GM21423 (cell line): ENCODE measurements at regions not wholly inside any gene's neighbourhood (a gene's known extent, or its start where the extent isn't known, plus 50 kb on each side); places are given as distances from the start of the nearest gene placed in this dataset.

Experiments
- ATAC-seq: cut with Tn5 transposase; IDR thresholded peaks from one replicate; pipeline ENCODE4 v1.9.1; 2021; ENCODE audit warnings: mild to moderate bottlenecking, moderate library complexity; ENCODE audit not compliant: unreplicated experiment

DNA sequence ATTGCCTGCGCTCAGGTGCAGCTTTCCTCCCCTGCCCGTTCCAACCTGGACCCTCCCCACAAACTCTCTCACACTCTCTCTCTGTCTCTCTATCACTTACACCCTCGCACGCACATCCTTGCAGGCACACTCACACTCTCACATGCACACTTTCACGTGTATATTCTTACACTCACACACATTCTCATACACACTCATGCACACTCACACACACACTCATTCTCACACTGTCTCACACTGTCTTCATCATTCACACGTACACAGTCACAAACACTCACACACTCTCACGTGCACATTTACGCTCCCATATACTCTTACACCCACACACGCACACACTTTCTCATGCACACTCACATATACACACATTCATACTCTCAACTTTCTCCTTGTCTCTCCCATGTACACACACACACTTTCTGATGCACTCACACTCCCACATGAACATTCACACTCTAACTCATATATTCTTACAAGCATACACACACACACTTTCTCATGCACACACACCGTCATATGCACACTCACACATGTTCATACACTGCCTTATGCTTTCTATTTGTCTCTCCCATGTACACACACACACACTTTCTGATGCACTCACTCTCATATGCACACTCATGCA, 229.3 kb downstream of the SNX18 start:
- no peak for ATAC-seq

DNA sequence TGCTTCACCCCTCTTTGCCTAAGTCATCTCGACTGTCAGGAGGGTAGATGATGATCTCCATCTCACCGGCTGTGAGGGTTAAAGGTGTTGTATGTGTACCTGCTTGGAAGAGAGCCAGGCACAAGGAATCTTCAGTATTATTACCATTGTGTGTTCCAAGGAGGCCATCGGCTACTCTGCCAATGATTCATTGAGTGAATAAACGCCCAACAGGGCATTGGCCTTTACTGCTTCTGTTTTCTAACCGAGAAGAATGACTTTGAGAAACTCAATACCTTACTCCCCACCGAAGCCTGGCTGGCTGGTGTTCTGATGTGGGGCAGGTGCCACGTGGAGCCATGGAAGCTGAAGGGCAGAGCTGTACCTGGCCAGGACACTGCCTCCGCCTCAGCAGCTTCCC, 228.8 kb downstream of the SNX18 start:
- no peak for ATAC-seq

DNA sequence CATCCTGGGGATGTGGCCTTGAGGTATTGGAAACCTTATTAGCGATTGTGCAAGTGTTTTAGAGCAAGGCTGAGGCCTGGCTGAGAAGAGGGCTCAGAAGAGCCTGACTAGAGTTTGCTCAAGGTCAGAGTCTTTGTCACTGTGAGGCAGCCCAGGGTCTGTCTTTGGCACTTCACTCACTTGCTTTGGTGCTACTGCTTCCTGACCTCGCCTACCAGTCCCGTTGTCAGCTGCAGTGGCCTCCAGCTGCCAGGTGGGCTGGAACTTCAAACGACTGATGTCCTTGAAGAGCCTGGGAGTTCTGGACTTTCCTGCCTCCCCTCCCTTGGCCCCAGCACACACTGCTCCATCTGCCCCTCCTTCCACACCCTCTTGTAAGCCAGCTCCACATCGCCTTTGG, 228.0 kb downstream of the SNX18 start:
- no peak for ATAC-seq

DNA sequence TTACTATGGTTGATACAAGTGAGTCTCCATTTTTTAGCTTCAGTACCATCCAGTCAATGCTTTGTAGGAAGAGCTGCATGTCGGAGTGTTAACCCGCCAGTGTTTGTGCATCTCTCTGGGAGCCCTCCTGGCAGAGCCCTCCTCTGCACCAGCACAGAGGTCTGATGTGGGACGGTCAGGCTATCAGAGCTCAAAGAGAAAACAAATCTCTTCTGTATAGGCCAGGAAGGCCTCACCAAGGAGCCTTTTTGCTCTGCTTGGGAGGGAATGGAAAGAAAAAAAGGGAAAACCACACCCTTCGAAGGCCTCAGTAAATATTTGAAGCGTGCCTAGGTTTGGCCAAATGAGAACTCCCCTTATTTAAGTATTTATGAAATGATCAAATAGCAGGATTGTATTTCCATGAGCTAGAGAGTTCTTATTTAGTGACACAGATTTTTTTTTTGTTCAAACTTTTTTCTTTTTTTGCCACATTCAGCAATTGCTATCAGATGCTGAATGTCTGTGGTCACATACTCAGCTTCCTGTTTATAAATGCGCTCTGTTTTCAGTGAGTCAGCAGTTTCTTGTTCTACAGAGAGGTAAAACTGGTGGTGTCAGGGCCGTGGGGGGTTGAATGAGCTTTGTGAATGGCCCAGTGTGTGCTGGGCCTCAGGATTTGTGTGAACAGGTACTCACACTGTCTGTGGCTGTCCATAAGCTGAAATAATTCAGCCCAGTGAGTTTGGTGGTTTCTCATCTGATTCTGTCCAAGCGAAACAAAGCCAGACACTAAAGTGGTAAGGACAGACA, 226.6 kb downstream of the SNX18 start:
- ATAC-seq: no peak

DNA sequence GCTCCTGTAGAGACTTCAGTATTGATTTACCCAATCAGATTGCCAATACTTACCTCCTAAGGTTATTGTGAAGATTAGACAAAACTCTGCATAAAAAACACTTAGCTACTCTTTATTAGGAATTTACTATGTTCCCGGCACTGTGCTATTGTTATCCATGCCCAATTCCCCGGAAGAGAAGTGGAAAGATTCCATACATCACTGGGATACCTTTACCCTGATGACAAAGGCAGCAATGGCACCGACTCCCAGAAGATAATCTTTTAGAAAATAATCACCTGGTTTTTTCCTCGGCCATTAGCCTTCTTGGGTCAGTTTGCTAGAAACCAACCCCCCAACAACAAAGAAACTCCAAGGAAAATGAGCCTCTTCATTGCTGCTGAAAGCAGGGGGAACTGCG, 226.0 kb downstream of the SNX18 start:
- ATAC-seq: no peak

GRCh38 chr5:54742417-54742891, 224.9 kb downstream of the SNX18 start:
- ATAC-seq: no peak

DNA sequence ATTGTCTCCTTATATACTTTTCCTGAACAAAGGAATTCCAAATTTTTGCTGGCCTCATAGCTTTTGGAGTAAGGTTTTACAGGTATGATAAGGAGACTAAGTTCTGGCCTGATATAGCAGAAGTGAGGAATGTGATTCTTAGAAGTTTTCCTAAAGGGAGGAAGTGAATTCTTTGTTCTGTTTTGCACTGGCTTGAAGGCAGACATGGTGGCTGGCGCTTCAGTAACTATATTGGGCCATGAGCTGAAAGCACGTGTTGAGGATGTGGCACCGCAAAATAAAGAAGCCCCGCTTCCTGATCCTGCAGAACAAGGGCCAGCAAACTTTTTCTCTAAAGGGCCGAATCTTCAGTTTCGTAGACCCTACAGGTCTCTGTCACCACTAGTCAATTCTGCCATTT, 224.2 kb downstream of the SNX18 start:
- no peak for ATAC-seq

- no peak for ATAC-seq
Observed at GRCh38 chr5:54740141-54740540, 222.6 kb downstream of the SNX18 start.

- ATAC-seq: no peak
Observed at GRCh38 chr5:54739371-54739770, 221.8 kb downstream of the SNX18 start.

GRCh38 chr5:54738973-54739367, 221.4 kb downstream of the SNX18 start:
- ATAC-seq: no peak

- no peak for ATAC-seq
Observed at GRCh38 chr5:54738118-54738972, 220.8 kb downstream of the SNX18 start.

DNA sequence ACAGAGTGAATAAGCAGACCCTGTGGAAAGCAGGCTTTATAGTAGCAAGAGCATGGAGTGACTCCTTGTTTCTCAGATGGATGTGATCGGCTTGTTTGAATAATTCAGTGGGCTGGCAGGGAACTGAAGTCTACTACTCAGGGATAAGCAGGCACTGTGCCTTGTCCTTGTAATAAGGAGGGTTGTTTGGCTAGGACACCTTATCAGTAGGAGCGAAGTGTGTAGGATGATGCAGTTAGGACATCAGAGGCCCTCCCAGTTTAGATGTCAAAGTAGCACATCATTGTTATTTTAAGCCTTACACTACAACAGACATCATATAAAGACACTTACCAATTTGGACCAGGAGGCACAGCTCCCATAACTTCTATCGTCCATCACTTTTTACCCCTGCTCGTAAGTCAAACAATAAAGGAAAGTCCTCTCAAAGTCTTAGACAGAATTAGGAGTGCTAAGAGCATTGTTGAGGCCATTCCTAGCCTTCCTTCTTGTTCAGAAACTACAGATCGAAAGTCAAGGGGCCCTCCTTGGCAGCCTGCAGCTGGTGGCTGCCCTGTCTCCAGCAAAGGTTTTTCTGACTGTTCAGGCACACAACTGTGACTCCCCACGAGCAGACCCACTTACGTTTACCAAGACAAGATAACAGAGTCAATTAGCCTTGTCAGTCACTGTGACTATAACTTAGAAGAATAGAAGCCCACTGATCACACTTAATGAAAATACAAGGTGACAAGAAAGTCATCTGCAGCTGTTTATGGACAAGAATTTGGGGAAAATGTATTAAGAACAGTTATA, 218.6 kb downstream of the SNX18 start:
- no peak for ATAC-seq

- ATAC-seq: no peak
Observed at GRCh38 chr5:54733101-54733500, 215.5 kb downstream of the SNX18 start.

DNA sequence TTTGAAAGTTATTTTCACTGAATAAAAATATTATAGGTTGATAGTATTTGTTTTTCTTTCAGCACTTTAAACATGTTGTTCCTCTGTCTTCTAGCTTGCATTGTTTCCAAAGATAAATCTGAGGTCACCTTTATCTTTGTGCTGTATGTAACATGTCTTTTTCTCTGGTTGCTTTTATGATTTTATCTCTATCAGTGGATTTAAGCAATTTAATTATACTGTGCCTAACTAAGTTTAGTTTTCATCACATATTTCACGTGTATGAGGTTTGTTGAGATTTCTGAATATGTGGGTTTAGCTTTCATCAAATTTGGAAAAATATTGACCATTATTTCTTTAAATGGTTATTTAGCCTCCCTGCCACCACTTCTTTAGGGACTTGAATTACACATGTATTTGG, 214.5 kb downstream of the SNX18 start:
- ATAC-seq: no peak

- no peak for ATAC-seq
Observed at GRCh38 chr5:54728588-54728915, 211.0 kb downstream of the SNX18 start.

GRCh38 chr5:54727874-54728587, 210.5 kb downstream of the SNX18 start:
- ATAC-seq: no peak

DNA sequence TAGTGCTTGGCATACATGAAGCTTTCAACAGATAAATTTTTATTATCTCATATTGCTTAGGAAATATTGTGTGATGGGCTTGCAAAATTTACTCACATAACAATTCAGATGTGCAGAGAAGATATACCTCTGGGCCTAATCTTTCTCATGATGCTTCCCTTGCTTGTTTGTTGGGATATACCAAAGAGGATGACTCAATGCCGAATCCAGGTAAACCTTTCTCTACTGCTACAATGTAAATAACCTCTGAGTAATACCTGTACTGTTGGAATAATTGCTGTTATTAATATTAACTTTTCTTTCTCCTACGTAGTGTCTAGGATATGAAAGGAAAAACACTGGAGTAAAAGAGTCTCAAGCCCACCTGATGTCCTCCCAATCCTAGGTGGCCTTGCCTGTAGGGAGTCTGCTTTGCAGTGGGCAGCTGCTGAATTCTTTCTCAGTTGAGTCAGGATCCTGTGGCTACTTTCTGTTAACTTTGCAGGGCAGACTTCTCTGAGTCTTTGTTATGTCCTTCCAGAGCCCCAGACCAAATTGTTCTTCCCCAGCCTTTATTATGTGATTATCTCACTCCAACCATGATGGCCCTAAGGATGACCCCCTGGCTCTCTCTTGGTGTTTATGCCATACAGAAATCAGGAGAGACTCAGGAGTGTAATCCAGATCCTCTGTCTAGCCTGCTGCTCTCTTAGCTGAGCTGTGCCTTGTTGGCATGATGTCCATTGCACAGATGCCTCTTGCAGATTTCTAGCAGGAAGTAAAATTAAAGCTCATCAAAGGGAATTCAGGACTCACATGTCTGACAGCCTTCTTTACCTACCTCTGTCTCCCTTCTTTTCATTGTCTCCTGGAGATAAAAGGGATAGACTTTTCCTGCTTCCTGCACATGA, 208.1 kb downstream of the SNX18 start:
- ATAC-seq: no peak

GRCh38 chr5:54722846-54723433, 205.4 kb downstream of the SNX18 start:
- ATAC-seq: no peak
